Stomach (tissue), 4 donors: ENCODE measurements at regions not wholly inside any gene's neighbourhood (a gene's known extent, or its start where the extent isn't known, plus 50 kb on each side); places are given as distances from the start of the nearest gene placed in this dataset.

ENCODE experiments used
- CTCF ChIP-seq, 7 experiments: fragments of 450-650 bp in 4 of 7; fragments of 200-600 bp in 3 of 7; sonication (generic) in 3 of 7; IDR thresholded peaks; one replicate each; pipeline ENCODE4 v1.5.1; 2016 to 2019; ENCODE audit warnings: antibody characterized with exemption in 7 of 7, control low read depth in 2 of 7, mild to moderate bottlenecking in 1 of 7
- EP300 ChIP-seq: sonication (generic); formaldehyde crosslinking; IDR thresholded peaks from one replicate; pipeline ENCODE4 v1.6.1; 2017; ENCODE audit warnings: antibody characterized with exemption
- POLR2A ChIP-seq, 4 donors: fragments of 450-650 bp; IDR thresholded peaks; one replicate each; pipeline ENCODE4 v1.6.1; 2016; ENCODE audit warnings: antibody characterized with exemption in 4 of 4, control low read depth in 2 of 4, mild to moderate bottlenecking in 1 of 4, moderate library complexity in 1 of 4
- POLR2AphosphoS5 ChIP-seq, 3 donors: sonication (generic); formaldehyde crosslinking; IDR thresholded peaks; one replicate each; pipeline ENCODE4 v1.6.1; 2016; ENCODE audit warnings: antibody characterized with exemption in 3 of 3

DNA sequence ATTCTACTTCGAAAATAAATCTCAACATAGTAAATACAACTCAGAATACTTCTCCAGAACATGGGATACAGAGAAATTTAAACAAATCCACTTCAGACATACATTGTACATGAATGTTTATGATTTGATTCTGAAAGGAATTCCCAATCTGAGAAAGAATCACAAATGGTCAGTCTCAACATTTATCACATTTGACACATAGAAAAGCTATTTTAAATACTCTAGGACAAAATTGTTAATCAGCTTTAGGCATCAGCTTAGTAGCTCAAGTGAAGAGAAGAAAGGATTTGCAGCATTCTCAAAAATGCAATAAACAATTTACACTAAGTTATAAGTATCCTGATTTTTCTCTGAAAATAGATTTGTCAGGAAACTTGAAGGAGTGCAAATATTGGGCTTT, 184.8 kb downstream of the PTPRC start:
- TF ChIP-seq CTCF (IDR thresholded peaks at IDR 0.05) (no peak), POLR2A (IDR thresholded peaks at IDR 0.05) (no peak), EP300 (no peak), POLR2AphosphoS5 (IDR thresholded peaks at IDR 0.05) (no peak)
